GM12878 (cell line): ENCODE measurements at regions not wholly inside any gene's neighbourhood (a gene's known extent, or its start where the extent isn't known, plus 50 kb on each side); places are given as distances from the start of the nearest gene placed in this dataset.

ENCODE experiments used
- ATAC-seq: fragments of 200-7000 bp; cut with Tn5 transposase; 3 replicates; pipeline ENCODE4 v1.9.1; 2020; ENCODE audit warnings: mild to moderate bottlenecking, moderate library complexity
- BruUV-seq: library from RNA; stranded (reverse); fragments of 400-500 nt; replicated peaks from 2 replicates; lab custom pipeline; 2021; lab: Mats Ljungman, UMichigan
- CTCF ChIA-PET: fragments of 300-600 bp; sonication (Branson Sonifier 250); formaldehyde crosslinking; extraction: SDS; loops from one replicate; lab custom pipeline; 2021; ENCODE audit warnings: inconsistent platforms; lab: Yijun Ruan, JAX
- POLR2A ChIA-PET: fragments of 350-600 bp; formaldehyde crosslinking; extraction: SDS; loops from one replicate; lab custom pipeline; 2021; ENCODE audit warnings: inconsistent platforms; lab: Charles Lee
- RAD21 ChIA-PET: fragments of 300-600 bp; sonication (Branson Sonifier 250); formaldehyde crosslinking; loops from one replicate; lab custom pipeline; 2023; ENCODE audit warnings: antibody characterized with exemption; ENCODE audit not compliant: unreplicated experiment; lab: Charles Lee
- SMC1A ChIA-PET: fragments of 300-600 bp; sonication (Branson Sonifier 250); formaldehyde crosslinking; loops from one replicate; lab custom pipeline; 2023; ENCODE audit not compliant: unreplicated experiment, uncharacterized antibody; lab: Charles Lee
- DNase-seq: peaks from one replicate; pipeline ENCODE4 v3.0.0-alpha.2; 2011; ENCODE audit warnings: low read depth, low spot score
- FAIRE-seq: peaks from 3 replicates; lab custom pipeline; 2011; peaks lifted over from hg19 to GRCh38; lab: Jason Lieb, UNC
- H2AFZ ChIP-seq: 2 replicates; pipeline ENCODE4 v1.6.0; 2011; ENCODE audit warnings: low read depth, low read length, control low read depth; ENCODE audit not compliant: control insufficient read depth
- H3K27ac ChIP-seq: 2 replicates; pipeline ENCODE4 v1.5.1; 2011; ENCODE audit warnings: control low read depth; ENCODE audit not compliant: control insufficient read depth, insufficient read depth
- H3K27me3 ChIP-seq, 2 experiments: replicated peaks in 1 of 2; 2 replicates each; pipeline versions ENCODE4 v1.6.0 to v1.6.1; 2011; ENCODE audit warnings: low read length in 1 of 2; ENCODE audit not compliant: control insufficient read depth in 2 of 2, insufficient read depth in 2 of 2
- H3K36me3 ChIP-seq, 2 experiments: 2 replicates each; pipeline ENCODE4 v1.5.1; 2011; ENCODE audit warnings: low read length in 1 of 2; ENCODE audit not compliant: control insufficient read depth in 2 of 2, insufficient read depth in 2 of 2
- H3K4me1 ChIP-seq: 2 replicates; pipeline ENCODE4 v1.6.1; 2011; ENCODE audit warnings: mild to moderate bottlenecking, low read length, moderate library complexity, mixed read lengths; ENCODE audit not compliant: control insufficient read depth, insufficient read depth
- H3K4me2 ChIP-seq: 2 replicates; pipeline ENCODE4 v1.6.0; 2011; ENCODE audit warnings: control low read depth; ENCODE audit not compliant: control insufficient read depth, insufficient read depth
- H3K4me3 ChIP-seq: fragments of 200-600 bp; sonication (generic); 2 replicates; pipeline ENCODE4 v1.5.1; 2016
- H3K79me2 ChIP-seq: 2 replicates; pipeline ENCODE4 v1.6.0; 2011; ENCODE audit warnings: low read length; ENCODE audit not compliant: control insufficient read depth, insufficient read depth
- H3K9ac ChIP-seq: 2 replicates; pipeline ENCODE4 v1.8.0; 2011; ENCODE audit warnings: low read length, control low read depth, mixed read lengths; ENCODE audit not compliant: control insufficient read depth, insufficient read depth
- H3K9me3 ChIP-seq: replicated peaks from 3 replicates; pipeline ENCODE4 v1.5.1; 2011; ENCODE audit warnings: mild to moderate bottlenecking, low read length; ENCODE audit not compliant: control insufficient read depth, insufficient read depth
- H4K20me1 ChIP-seq: 2 replicates; pipeline ENCODE4 v1.6.0; 2011; ENCODE audit not compliant: control insufficient read depth, insufficient read depth
- CEBPB ChIP-seq, 2 experiments: fragments of 150-350 bp in 1 of 2; IDR thresholded peaks; 2 replicates each; pipeline ENCODE4 v1.6.1; 2012 to 2014; ENCODE audit warnings: low read depth in 2 of 2, low read length in 2 of 2, borderline replicate concordance in 1 of 2, inconsistent platforms in 1 of 2
- LARP7 ChIP-seq: fragments of 450-650 bp; IDR thresholded peaks from 2 replicates; pipeline ENCODE4 v1.6.1; 2017; ENCODE audit warnings: mild to moderate bottlenecking
- SMARCA5 ChIP-seq: fragments of 450-650 bp; IDR thresholded peaks from 2 replicates; pipeline ENCODE4 v1.6.1; 2017; ENCODE audit warnings: mild to moderate bottlenecking
- STAT3 ChIP-seq: IDR thresholded peaks from 2 replicates; pipeline ENCODE4 v1.6.1; 2011; ENCODE audit warnings: low read depth, low read length, improper control_type of control experiment
- WGBS: methylation state at CpG from one replicate; pipeline ENCODE4 v1.1.6; 2016; ENCODE audit warnings: low lambda C conversion rate; ENCODE audit not compliant: insufficient replicate concordance, insufficient coverage; ENCODE audit errors: missing lambda C conversion rate; 5-methylcytosine and 5-hydroxymethylcytosine counted together
- in situ Hi-C: fragments of 300-500 bp; cut with MboI; formaldehyde crosslinking; loops from 9 replicates; pipeline ENCODE4 v1.14.3; 2018; ENCODE audit warnings: mixed read lengths
- intact Hi-C: fragments of 100-400 bp; cut with micrococcal nuclease; formaldehyde crosslinking; loops from one replicate; pipeline ENCODE4 v1.14.2; 2022; ENCODE audit not compliant: unreplicated experiment
- TF ChIP-seq, protein P1 (sequence below): IDR thresholded peaks from 2 replicates; pipeline ENCODE4 v1.6.1; 2012; ENCODE audit warnings: mild to moderate bottlenecking, low read depth, low read length

- DNase-seq (no peak), FAIRE-seq (no peak), ATAC-seq (no peak)
- SMC1A ChIA-PET = interaction anchor here (0.6 kb wide), 1 partner anchor 442 kb away, joined by 3 read pairs; no protein-coding TSS in a partner anchor
- Histone ChIP-seq H3K4me3 (no peak overlapping the region), H4K20me1 (no peaks in the 10 kb centered on the region), H3K36me3 (no peaks in the 10 kb centered on the region), H3K4me2 (no peak overlapping the region), H3K9me3 (no peaks in the 10 kb centered on the region; the same call in 2 of the 3 replicates), H3K27me3 (no peaks in the 10 kb centered on the region; a peak in 1 of 4 replicates), H2AFZ (no peak overlapping the region), H3K27ac (no peak overlapping the region), H3K79me2 (no peaks in the 10 kb centered on the region), H3K4me1 (no peaks in the 10 kb centered on the region), H3K9ac (no peak overlapping the region)
- WGBS = 37% methylated on average over 9 of the region's 9 CpGs
- CTCF ChIA-PET = no interaction called here
- in situ Hi-C loops (no loop called here), intact Hi-C loops (no loop called here)
- no peak for TF ChIP-seq CEBPB (IDR thresholded peaks at IDR 0.05; ENCODE audit: borderline replicate concordance in 1 of 2, low read depth in 2 of 2, low read length in 2 of 2)
- TF ChIP-seq LARP7 = no peak
- TF ChIP-seq, protein P1, sequence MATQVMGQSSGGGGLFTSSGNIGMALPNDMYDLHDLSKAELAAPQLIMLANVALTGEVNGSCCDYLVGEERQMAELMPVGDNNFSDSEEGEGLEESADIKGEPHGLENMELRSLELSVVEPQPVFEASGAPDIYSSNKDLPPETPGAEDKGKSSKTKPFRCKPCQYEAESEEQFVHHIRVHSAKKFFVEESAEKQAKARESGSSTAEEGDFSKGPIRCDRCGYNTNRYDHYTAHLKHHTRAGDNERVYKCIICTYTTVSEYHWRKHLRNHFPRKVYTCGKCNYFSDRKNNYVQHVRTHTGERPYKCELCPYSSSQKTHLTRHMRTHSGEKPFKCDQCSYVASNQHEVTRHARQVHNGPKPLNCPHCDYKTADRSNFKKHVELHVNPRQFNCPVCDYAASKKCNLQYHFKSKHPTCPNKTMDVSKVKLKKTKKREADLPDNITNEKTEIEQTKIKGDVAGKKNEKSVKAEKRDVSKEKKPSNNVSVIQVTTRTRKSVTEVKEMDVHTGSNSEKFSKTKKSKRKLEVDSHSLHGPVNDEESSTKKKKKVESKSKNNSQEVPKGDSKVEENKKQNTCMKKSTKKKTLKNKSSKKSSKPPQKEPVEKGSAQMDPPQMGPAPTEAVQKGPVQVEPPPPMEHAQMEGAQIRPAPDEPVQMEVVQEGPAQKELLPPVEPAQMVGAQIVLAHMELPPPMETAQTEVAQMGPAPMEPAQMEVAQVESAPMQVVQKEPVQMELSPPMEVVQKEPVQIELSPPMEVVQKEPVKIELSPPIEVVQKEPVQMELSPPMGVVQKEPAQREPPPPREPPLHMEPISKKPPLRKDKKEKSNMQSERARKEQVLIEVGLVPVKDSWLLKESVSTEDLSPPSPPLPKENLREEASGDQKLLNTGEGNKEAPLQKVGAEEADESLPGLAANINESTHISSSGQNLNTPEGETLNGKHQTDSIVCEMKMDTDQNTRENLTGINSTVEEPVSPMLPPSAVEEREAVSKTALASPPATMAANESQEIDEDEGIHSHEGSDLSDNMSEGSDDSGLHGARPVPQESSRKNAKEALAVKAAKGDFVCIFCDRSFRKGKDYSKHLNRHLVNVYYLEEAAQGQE = no peak
- TF ChIP-seq STAT3 = no peak
- TF ChIP-seq SMARCA5 = no peak
- POLR2A ChIA-PET = no interaction called here
- no TSS peak for BruUV-seq
- RAD21 ChIA-PET = no interaction called here
Measured at GRCh38 chr10:130571674-130572073, 435.5 kb downstream of the GLRX3 start.
